HG03354 (cell line): ENCODE measurements at regions not wholly inside any gene's neighbourhood (a gene's known extent, or its start where the extent isn't known, plus 50 kb on each side); places are given as distances from the start of the nearest gene placed in this dataset.

Experiments used
- ATAC-seq: cut with Tn5 transposase; IDR thresholded peaks from one replicate; pipeline ENCODE4 v1.9.1; 2021; ENCODE audit warnings: mild to moderate bottlenecking; ENCODE audit not compliant: unreplicated experiment, poor library complexity, severe bottlenecking

DNA sequence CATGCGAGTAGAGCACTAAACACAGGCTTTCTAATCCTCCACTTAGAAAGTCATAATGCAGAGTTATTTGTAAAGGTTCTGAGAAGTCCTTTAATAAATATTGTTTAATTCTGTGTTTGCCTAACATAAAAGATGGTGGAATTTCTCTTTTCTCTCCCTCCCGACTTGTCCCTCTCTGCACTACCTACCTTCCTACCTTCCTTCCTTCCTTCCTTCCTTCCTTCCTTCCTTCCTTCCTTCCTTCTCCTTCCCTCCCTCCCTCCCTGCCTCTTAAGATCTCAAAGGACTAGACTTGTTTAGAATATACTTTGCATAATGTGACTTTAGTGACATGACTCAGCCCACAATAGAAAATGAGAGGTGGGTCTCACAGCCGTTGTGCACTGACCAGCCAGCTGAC, 156.3 kb upstream of the TAPT1 start:
- ATAC-seq, result no peak

DNA sequence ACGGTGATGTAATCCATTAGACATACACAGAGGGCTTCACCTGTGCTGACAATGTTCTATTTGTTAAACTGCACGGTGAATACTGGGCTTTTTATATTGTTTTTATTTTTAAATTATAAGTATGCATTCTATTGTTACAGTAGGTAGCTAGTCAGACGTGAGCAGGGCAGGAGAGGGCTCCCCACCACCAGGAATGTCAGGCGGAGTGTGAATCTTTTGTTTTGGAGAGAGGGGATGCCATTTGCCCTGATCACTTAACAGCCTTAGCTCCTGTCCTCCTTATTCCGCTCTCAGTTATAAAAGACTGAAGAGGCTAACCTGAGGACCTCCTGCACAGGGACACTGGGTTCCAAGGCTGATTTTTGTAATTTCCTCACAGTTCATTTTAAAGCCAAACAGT, 151.6 kb upstream of the TAPT1 start:
- no peak for ATAC-seq

DNA sequence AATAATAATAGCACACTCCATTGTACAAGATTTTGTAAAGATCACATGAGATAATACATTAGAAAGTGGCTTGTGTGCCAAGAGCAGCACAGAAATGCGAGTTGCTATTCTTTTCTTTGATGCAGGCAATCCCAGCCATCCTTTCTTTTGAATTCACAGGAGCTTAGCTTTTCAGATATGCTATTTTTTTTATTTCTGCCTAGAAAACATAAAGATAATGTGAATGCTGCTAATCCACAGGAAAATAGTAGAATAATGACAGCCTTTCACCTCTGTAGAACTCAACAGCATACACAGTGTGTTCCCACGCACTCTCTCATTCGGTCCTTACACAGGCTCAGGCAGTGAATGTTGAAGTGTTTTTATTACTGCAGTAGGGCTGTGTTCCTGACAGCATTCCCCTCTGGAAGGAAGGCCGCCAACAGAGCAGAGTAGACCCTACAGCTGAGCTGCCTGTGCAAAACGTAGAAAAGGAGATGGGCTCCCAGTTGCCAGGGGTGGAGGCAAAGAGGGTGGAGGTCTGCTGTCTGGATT, 138.8 kb upstream of the TAPT1 start:
- ATAC-seq, result no peak

DNA sequence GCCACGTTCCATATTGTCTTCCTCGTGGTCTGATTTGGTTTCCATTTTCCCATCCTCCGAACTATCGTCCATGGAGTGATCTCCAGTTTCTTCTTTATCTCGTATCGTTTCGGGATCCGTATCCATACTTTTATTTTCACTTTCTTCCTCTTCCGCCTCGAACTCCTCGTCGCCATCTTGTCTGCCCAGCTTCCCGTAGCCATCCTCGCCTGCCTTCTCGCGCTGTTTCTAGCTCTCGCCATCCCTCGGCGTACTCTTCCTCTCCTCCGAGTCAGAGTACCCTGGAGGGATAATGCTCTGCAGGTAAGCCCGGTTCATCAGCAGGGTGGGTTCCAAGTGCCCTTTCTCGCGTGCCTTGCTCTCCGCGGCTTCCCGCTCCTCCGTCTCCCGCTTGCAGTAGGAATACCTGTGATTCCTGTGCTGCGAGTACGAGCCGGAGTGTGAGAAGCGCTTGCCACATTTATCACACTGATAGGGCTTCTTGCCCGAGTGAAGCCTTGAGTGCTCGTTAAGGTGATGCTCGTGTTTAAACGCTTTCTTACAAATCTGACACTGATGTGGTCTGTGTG, 134.5 kb upstream of the TAPT1 start:
- ATAC-seq, result no peak

DNA sequence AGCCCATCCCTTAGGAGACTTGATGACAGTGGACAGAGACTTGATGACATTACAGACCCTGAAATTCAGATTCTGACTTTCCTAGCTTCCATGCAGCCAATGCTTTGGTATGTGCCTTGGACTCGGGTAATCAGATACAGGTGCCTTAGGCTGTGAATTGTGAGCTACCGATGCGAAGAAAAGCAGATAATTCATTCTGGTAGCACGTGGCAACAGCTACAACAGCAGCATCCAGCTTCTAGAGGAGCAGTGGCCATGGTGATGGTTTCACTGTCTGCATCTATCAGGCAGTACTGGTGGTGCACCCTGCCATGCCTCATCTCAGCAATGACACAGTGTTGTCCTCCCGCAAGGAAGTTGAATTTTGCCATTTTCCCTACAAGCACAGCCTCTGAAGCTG, 126.9 kb upstream of the TAPT1 start:
- no peak for ATAC-seq

DNA sequence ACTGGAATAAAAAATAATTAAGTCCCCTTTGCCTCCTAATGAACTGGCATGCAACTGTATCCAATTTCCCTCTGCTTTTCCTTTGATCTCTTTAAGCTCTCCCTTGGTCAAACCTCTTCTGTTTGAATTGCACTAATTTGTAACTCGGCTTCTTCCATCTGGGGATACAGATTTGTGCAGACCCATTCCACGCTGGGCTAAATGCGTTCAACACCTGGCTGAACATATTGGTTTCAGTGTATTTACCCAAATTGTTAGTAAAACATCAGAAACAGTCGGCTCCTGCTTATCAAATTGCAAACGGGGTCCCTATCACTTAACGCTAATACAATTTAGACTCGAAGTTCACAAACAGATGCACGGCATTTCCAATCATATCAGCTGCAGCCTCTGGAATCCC, 124.9 kb upstream of the TAPT1 start:
- ATAC-seq, result no peak

DNA sequence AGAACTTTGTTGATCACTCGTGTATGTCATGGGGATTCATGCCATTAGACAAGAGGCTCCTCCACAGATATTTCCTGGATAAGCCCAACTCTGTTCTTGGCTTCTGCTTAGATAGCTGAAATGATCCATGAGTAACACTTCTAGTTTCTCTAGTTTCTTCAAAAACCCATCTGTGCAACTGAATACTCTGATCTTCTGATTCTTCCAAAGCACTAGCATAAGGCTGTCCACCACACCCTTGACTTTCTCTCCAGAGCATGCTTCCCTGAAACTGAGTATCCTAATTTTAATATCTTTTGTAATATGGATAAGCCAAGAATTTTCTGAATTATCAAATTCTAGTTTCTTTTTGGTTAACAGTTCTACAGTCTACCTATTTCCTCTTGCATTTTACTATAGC, 118.6 kb upstream of the TAPT1 start:
- no peak for ATAC-seq

DNA sequence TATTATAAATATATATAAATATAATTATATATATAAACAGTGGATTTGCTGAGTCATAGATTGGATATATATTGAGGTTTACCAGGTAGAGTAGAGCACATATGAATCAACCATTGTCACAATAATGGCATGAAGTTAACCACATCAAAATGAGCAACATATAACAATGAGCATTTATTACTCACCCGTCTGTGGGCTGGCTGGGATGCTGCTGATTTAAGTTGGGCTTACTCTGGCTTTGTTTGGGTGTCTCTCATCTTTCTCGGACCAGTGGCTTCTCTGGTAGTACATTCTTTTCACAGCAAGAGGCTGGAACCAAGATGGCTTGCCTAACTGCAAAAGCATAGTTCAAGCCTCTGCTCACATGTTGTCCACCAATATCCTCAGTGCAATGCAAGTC, 111.7 kb upstream of the TAPT1 start:
- ATAC-seq, result no peak

DNA sequence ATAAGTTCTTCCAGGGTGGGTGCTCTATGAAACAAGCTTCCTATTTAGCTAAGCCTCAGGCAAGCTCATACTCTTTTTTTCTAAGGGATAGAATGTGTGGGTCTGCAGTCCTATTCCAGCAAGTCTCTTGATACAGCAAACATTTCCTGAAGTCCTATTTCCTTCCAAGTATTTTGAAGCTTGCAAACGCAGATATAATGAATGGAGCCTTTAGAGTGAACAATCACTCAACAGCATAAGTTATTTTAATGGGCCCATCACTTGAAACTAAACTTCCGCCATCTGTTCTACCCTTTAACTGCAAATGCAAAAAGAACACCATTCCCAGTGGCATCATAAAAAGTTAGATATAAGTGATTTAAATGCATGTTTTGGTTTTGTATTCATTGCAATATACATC, 108.3 kb upstream of the TAPT1 start:
- no peak for ATAC-seq

DNA sequence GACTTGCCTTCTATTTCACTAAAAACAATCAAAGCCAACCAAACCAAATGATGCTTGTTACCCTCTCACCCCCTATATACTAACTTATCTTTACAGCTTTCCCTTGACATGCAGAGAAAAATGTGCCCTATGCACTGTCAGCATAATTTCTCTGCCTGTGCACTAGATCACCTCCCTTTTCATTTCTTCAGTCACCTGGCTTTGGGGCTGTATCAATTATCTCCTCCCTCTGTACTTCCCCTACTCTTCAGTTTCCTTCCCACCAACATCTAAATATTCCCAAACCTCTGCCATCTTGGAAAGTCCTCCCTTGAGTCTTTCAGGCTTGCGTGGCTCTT, 103.5 kb upstream of the TAPT1 start:
- ATAC-seq, result no peak

DNA sequence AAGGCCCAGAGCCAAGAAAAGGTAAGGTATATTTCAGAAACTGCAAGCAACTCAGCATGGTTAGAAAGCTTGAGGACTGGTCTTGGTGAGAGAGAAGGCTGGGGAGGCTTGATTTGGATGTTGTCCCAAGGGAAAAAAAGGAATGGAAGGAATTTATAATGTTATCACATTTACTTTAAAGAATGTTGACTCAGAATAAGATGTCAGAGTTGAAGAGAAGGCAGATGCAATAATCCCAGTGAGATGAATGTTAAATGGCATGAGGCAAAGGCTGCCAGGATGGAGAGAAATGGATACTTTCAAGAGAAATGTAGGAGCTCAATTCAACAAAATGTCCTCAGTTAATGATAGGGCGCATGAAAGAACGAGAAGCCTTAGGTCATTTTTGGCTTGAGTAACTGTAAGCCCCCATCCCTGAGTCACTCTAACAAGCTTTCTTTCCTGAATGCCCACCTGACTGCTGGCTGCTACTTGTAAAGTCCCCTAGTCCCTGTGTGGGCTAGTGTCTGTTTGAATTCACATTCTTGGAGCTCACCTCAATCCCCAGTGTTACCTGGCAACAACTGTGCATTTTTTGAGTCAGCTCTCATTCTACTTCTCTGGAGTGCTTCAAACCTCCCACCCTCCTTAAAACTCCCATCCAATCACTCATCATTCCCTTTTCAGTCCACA, 103.0 kb upstream of the TAPT1 start:
- no peak for ATAC-seq

DNA sequence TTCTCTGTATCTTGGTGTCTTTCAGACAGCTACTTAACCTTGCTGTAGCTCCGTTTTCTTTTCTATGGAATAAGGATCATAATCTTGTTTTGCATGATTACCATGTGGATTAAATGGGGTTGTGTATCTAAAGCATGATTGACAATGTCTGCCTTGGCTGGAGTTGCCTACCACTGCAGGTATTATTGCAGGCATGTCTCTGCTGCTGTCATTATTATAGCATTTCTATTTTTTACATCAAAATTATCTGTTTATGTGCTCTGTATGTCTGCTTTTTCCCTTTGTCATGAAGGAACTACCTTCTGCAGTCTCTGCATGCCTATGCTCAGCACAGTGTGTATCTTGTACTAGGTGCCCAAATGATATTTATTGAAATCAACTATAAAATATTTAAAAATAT, 95.9 kb upstream of the TAPT1 start:
- no peak for ATAC-seq

DNA sequence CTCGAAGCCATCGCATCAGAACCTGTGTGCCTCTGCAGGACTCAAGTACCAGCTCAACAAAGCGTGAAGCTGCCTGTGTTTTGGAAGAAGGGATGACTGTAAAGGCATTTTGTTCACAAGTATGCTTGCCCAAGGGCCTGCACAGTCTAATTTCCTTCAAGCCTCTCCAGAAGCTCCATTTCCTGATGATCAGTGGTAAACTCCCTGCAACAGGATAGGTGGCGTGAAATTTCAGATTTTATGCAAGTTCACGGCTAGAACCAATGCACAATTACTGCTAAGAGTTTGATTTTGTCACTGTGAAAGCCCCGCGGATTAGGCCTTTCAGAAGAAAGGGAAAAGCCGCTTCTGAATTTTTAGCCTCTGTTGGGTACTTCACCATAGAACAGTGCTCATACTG, 89.2 kb upstream of the TAPT1 start:
- ATAC-seq, result no peak

DNA sequence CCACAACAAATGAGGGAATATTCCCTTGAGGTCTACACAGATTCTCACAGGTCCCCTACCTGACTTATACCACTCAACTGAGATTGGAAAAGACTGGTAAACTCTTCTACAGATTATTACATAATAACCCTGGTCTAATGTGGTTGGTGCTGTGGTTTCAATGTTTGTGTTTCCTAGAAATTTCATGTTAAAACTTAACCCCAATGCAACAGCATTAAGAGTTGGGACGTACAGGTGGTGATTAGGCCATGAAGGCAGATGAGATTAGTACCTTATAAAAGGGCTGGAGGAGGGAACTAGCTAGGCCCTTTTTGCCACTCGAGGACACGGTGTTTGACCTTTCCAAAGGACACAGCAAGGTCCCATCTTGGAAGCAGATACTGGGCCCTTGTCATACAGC, 84.3 kb upstream of the TAPT1 start:
- no peak for ATAC-seq

DNA sequence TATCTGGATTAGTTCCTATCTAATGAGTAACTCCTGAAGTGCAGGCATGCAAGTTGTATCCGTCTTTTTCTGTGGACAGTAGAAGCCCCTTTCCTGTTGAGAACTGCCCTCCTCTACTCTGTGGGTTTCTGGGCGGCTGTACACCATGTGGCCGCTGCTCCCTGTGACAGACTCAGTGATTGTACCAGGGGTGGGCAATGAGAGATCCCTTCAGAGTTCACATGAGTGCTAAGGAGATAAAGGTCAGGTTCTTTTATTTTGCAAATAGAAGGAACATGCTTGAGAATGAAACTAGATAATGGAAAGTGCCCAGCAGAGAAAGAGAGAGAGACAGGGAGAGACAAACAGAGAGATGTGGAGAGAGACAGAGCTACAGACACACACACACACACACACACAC, 76.4 kb upstream of the TAPT1 start:
- no peak for ATAC-seq

DNA sequence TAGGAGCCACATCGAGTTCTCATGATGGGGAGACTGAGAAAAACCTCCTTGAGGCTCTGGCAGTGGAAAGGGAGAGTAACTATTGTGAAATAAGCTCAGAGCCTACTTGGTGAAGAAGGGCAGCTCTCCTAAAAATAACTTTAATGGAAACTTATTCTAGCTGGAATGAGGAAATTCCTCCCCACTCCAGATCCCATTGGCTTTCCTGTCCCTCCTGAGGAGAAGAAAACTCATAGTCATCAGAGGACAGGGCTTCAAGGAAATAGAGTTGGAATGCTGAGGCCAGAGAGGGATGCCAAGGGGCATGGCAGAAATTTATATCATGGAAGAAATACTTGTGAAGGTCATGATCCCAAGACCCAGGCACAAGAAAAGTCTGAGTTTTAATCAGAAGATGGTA, 70.7 kb upstream of the TAPT1 start:
- ATAC-seq, result no peak

DNA sequence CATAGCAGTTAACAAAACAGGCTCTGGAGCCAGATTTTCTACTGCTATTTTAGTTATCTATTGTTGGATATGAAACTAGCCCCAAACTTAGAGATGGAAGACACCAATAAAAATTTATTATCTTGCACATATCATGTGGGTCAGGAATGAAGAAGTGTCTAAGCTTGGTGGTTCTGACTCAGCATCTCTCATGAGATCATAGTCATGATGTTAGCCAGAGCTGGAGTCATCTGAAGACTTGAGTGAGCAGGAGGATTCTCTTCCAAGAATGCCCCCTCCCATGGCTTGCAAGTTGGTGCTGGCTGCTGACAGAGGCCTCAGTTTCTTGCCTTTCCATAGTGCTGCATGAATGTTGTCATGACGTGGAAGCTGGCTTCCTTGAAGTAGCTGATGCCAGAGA, 68.2 kb upstream of the TAPT1 start:
- no peak for ATAC-seq

DNA sequence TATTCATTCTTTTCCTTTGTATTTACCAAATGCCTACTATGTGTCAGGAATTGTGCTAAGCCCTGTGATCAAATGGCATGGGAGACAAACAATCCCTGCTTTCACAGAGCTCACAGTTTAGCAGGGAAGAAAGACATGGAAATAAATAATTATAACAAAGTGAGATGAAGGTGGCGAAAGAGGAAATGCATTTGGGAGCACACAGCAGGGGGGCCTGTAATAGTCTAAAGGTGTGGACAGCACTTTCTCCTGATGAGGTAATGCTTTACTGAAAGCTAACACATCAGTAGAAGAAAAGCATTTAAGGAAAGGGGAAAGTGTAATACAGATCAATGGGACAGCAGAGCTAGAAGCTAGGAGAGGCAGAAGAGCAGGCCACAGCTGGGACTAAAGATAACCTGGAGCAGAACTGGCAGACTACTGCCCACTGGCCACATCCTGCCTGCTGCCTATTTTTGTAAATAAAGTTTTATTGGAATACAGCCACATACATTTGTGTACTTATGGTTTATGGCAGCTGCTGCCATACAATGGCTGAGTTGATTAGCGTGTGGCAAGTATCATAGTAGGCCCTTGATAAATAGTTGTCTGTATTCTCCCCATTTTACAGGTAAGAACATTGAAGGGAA, 67.1 kb upstream of the TAPT1 start:
- ATAC-seq, result no peak

DNA sequence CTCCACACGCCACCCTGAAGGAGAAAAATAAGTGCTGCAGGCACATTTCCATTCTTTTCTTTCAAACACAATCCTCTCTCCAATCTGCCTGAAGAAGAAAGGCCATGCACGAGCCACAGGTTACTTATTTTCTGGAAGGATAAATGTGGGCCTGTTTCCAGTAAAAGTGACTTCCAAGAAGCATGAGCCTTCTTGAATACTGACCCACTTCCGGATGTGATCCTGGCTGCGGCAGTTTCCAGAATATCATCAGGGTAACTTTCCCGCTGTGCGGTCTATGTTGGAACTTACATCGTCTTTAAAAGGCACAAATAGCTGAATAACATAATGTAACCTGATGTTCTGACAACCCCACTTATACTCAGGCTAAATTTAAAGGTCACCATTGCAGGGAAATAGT, 66.3 kb upstream of the TAPT1 start:
- no peak for ATAC-seq

DNA sequence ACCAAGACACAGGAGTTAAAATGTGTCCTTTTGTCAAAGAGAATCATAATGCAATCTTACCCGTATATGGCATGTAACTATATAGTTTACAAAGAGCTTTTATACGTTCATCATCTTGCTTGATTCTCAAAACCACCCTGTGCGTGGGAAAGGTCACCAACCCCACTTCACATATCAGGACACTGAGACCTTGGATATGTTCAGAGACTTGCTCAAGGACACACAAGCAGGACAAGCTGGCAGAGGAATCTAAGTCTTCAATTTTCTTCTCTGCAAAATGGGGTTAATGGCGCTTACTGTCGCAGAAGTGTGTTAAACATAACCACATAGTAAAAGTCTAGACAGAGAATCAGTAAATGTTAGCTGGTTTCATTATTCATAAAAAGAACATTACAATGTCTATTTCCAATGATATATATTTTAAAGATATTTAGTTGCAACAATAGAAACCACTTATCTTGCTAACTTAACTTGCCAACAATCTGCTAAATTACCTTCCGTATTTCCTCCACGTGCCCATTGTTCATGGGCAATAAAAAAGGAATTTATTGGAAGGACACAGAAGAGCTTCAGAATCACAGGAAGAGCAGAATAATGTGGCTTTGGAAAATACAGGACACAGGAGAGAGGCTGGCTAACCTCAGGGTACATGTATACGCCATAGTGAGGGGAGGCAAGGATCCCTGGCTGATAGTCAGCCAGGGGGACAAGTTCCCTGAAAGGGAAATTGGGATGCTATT, 64.6 kb upstream of the TAPT1 start:
- ATAC-seq, result no peak
